K562 (cell line): ENCODE measurements at regions not wholly inside any gene's neighbourhood (a gene's known extent, or its start where the extent isn't known, plus 50 kb on each side); places are given as distances from the start of the nearest gene placed in this dataset.

ENCODE experiments used
- ATAC-seq: fragments of 200-7000 bp; cut with Tn5 transposase; 3 replicates; pipeline ENCODE4 v1.9.1; 2020; ENCODE audit warnings: moderate library complexity
- BruUV-seq: library from RNA; stranded (reverse); fragments of 400-500 nt; replicated peaks from 2 replicates; lab custom pipeline; 2021; lab: Mats Ljungman, UMichigan
- CTCF ChIA-PET: fragments of 300-600 bp; formaldehyde crosslinking; extraction: SDS; loops from one replicate; lab custom pipeline; 2021; ENCODE audit warnings: low intra/inter-chr PET ratio; lab: Yijun Ruan, JAX
- POLR2A ChIA-PET: fragments of 300-600, 350-650 bp; sonication (Branson Sonifier 250); formaldehyde crosslinking; extraction: SDS; loops from one replicate; lab custom pipeline; 2021; ENCODE audit warnings: antibody characterized with exemption, inconsistent platforms; lab: Yijun Ruan, JAX
- DNase-seq, 4 experiments: peaks; one replicate each; pipeline versions ENCODE4 v3.0.0 to v3.0.0-alpha.2; 2011 to 2018; ENCODE audit warnings: low spot score in 3 of 4, mixed read lengths in 3 of 4; ENCODE audit errors: extremely low read depth in 1 of 4
- FAIRE-seq: peaks from 2 replicates; lab custom pipeline; 2011; peaks lifted over from hg19 to GRCh38; lab: Jason Lieb, UNC
- H2AFZ ChIP-seq: 2 replicates; pipeline ENCODE4 v1.6.0; 2011; ENCODE audit warnings: low read depth, low read length, control low read depth, inconsistent platforms
- H3K27ac ChIP-seq: fragments of 200-600 bp; 3 replicates; pipeline ENCODE4 v1.8.0; 2011; ENCODE audit warnings: low read depth, mild to moderate bottlenecking, control low read depth, inconsistent platforms, low read length, moderate library complexity, mixed read lengths; ENCODE audit errors: extremely low read depth
- H3K27me3 ChIP-seq, 2 experiments: fragments of 300-600 bp in 1 of 2; 2 replicates in 1 of 2; 3 replicates in 1 of 2; pipeline versions ENCODE4 v1.6.0 to v1.8.0; 2011; ENCODE audit warnings: inconsistent platforms in 2 of 2, low read length in 2 of 2, mild to moderate bottlenecking in 1 of 2, mixed read lengths in 1 of 2, moderate library complexity in 1 of 2; ENCODE audit not compliant: control insufficient read depth in 2 of 2, insufficient read depth in 2 of 2
- H3K36me3 ChIP-seq: fragments of 300-600 bp; 3 replicates; pipeline ENCODE4 v1.8.0; 2011; ENCODE audit warnings: mild to moderate bottlenecking, low read length, inconsistent platforms; ENCODE audit not compliant: control insufficient read depth, insufficient read depth
- H3K4me1 ChIP-seq, 2 experiments: fragments of 200-600 bp in 1 of 2; replicated peaks in 1 of 2; 2 replicates in 1 of 2; 3 replicates in 1 of 2; pipeline versions ENCODE4 v1.5.1 to v1.8.0; 2011; ENCODE audit warnings: inconsistent platforms in 2 of 2, low read length in 2 of 2, mild to moderate bottlenecking in 1 of 2, mixed read lengths in 1 of 2, moderate library complexity in 1 of 2; ENCODE audit not compliant: control insufficient read depth in 2 of 2, insufficient read depth in 2 of 2
- H3K4me2 ChIP-seq: 2 replicates; pipeline ENCODE4 v1.6.1; 2011; ENCODE audit warnings: low read length, control low read depth, inconsistent platforms, mixed read lengths; ENCODE audit not compliant: insufficient read depth
- H3K4me3 ChIP-seq: fragments of 200-600 bp; sonication (generic), shearing (Covaris generic); 2 replicates; pipeline ENCODE4 v1.5.1; 2016; ENCODE audit warnings: control low read depth, inconsistent platforms
- H3K79me2 ChIP-seq: fragments of 200-600 bp; 3 replicates; pipeline ENCODE4 v1.8.0; 2011; ENCODE audit warnings: low read length, inconsistent platforms; ENCODE audit not compliant: control insufficient read depth, insufficient read depth
- H3K9ac ChIP-seq, 2 experiments: 2 replicates each; pipeline versions ENCODE4 v1.6.0 to v1.6.1; 2011; ENCODE audit warnings: low read depth in 2 of 2, low read length in 2 of 2, control low read depth in 1 of 2, inconsistent platforms in 1 of 2, mild to moderate bottlenecking in 1 of 2, mixed read lengths in 1 of 2; ENCODE audit not compliant: insufficient read depth in 1 of 2
- H3K9me1 ChIP-seq: one replicate; pipeline ENCODE4 v1.6.0; 2011; ENCODE audit warnings: inconsistent platforms, mild to moderate bottlenecking, low read length, moderate library complexity; ENCODE audit not compliant: control insufficient read depth, insufficient read depth
- H3K9me3 ChIP-seq: replicated peaks from 2 replicates; pipeline ENCODE4 v1.5.1; 2011; ENCODE audit warnings: low read depth, low read length, inconsistent platforms; ENCODE audit not compliant: control insufficient read depth, insufficient read depth
- H4K20me1 ChIP-seq: replicated peaks from 2 replicates; pipeline ENCODE4 v1.6.1; 2011; ENCODE audit warnings: low read length, inconsistent platforms, mixed read lengths; ENCODE audit not compliant: control insufficient read depth, insufficient read depth
- CSDE1 ChIP-seq, 2 experiments: fragments of 450-650 bp; IDR thresholded peaks; 2 replicates each; pipeline ENCODE4 v1.6.1; 2016; ENCODE audit warnings: mild to moderate bottlenecking in 1 of 2
- EHMT2 ChIP-seq: fragments of 450-650 bp; IDR thresholded peaks from 2 replicates; pipeline ENCODE4 v1.6.1; 2018; ENCODE audit warnings: antibody characterized with exemption
- ETS1 ChIP-seq: conservative IDR thresholded peaks from 2 replicates; pipeline ENCODE4 v1.6.1; 2011; ENCODE audit warnings: low read depth, mild to moderate bottlenecking, low read length; ENCODE audit not compliant: control insufficient read depth
- SUPT5H ChIP-seq: fragments of 450-650 bp; IDR thresholded peaks from 2 replicates; pipeline ENCODE4 v1.6.1; 2016
- ZBTB5 ChIP-seq: fragments of 450-650 bp; IDR thresholded peaks from 2 replicates; pipeline ENCODE4 v1.6.1; 2017; ENCODE audit warnings: antibody characterized with exemption
- ZNF766 ChIP-seq: fragments of 200-800 bp; sonication (Bioruptor generic); conservative IDR thresholded peaks from 2 replicates; pipeline ENCODE4 v1.6.1; 2016; ENCODE audit warnings: missing genetic modification characterization, missing compliant biosample characterization
- WGBS: fragments of 100-300 bp; shearing (Covaris generic); methylation state at CpG from one replicate; pipeline ENCODE4 v1.1.6; 2016; ENCODE audit warnings: low coverage, mixed read lengths; ENCODE audit not compliant: insufficient coverage; ENCODE audit errors: missing lambda C conversion rate; 5-methylcytosine and 5-hydroxymethylcytosine counted together
- in situ Hi-C: fragments of 300-500 bp; cut with MboI; formaldehyde crosslinking; loops from 4 replicates; pipeline ENCODE4 v1.15.0; 2018; ENCODE audit warnings: inconsistent platforms, mixed read lengths
- intact Hi-C: fragments of 100-400 bp; cut with micrococcal nuclease; formaldehyde crosslinking; loops from 2 replicates; pipeline ENCODE4 v1.14.2; 2022
- TF ChIP-seq, protein P1 (sequence below): sonication (generic); formaldehyde crosslinking; IDR thresholded peaks from 2 replicates; pipeline ENCODE4 v1.8.0; 2023; ENCODE audit warnings: missing genetic modification reagents, mild to moderate bottlenecking, borderline replicate concordance
- TF ChIP-seq, protein P2 (sequence below): fragments of 250-450 bp; sonication (Bioruptor Pico); IDR thresholded peaks from 2 replicates; pipeline ENCODE4 v1.8.0; 2022; ENCODE audit warnings: inconsistent platforms

GRCh38 chr1:90175490-90176167, 180.7 kb downstream of the ZNF326 start (continued):
- TF ChIP-seq, protein P1, sequence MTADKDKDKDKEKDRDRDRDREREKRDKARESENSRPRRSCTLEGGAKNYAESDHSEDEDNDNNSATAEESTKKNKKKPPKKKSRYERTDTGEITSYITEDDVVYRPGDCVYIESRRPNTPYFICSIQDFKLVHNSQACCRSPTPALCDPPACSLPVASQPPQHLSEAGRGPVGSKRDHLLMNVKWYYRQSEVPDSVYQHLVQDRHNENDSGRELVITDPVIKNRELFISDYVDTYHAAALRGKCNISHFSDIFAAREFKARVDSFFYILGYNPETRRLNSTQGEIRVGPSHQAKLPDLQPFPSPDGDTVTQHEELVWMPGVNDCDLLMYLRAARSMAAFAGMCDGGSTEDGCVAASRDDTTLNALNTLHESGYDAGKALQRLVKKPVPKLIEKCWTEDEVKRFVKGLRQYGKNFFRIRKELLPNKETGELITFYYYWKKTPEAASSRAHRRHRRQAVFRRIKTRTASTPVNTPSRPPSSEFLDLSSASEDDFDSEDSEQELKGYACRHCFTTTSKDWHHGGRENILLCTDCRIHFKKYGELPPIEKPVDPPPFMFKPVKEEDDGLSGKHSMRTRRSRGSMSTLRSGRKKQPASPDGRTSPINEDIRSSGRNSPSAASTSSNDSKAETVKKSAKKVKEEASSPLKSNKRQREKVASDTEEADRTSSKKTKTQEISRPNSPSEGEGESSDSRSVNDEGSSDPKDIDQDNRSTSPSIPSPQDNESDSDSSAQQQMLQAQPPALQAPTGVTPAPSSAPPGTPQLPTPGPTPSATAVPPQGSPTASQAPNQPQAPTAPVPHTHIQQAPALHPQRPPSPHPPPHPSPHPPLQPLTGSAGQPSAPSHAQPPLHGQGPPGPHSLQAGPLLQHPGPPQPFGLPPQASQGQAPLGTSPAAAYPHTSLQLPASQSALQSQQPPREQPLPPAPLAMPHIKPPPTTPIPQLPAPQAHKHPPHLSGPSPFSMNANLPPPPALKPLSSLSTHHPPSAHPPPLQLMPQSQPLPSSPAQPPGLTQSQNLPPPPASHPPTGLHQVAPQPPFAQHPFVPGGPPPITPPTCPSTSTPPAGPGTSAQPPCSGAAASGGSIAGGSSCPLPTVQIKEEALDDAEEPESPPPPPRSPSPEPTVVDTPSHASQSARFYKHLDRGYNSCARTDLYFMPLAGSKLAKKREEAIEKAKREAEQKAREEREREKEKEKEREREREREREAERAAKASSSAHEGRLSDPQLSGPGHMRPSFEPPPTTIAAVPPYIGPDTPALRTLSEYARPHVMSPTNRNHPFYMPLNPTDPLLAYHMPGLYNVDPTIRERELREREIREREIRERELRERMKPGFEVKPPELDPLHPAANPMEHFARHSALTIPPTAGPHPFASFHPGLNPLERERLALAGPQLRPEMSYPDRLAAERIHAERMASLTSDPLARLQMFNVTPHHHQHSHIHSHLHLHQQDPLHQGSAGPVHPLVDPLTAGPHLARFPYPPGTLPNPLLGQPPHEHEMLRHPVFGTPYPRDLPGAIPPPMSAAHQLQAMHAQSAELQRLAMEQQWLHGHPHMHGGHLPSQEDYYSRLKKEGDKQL, result no peak
- TF ChIP-seq EHMT2 (no peak), ETS1 (no peak)

DNA sequence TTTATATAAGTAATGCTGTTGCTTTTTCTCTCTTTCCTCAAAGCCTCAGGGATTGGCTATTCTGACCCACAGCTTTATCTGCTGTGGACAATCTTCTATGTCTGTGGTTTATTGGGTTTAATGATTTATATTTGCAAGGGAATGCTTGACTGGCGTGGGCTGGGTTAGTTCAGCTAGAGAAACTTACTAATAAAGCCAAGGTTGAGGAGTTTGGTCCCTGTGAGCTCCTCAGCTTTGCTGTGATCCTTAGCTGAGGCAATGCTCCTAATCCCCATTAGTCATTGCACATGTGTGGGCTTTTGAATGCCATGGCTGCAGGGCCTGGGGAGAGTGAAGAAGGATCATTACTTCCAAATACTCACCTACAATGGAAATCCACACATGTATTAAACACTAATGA, 179.3 kb downstream of the ZNF326 start:
- no peak overlapping the region for H3K27ac ChIP-seq
- no peaks in the 10 kb centered on the region for H3K9me3 ChIP-seq
- H3K4me3 ChIP-seq, result no peak overlapping the region
- 6% methylated on average over 1 of the region's 1 CpG for WGBS
- intact Hi-C loops, result no loop called here
- DNase-seq (no peak), FAIRE-seq (no peak), ATAC-seq (no peak)
- no peaks in the 10 kb centered on the region for H3K4me1 ChIP-seq
- no peak overlapping the region for H3K4me2 ChIP-seq
- H3K27me3 ChIP-seq, result no peaks in the 10 kb centered on the region
- in situ Hi-C loops, result no loop called here
- H3K9me1 ChIP-seq, result no peaks in the 10 kb centered on the region
- ChIA-PET POLR2A (no interaction called here), CTCF (no interaction called here)
- no TSS peak for BruUV-seq
- no peaks in the 10 kb centered on the region for H3K36me3 ChIP-seq
- H3K79me2 ChIP-seq, result no peaks in the 10 kb centered on the region
- H2AFZ ChIP-seq, result no peak overlapping the region
- no peaks in the 10 kb centered on the region for H4K20me1 ChIP-seq
- H3K9ac ChIP-seq, result no peak overlapping the region
- TF ChIP-seq, protein P2, sequence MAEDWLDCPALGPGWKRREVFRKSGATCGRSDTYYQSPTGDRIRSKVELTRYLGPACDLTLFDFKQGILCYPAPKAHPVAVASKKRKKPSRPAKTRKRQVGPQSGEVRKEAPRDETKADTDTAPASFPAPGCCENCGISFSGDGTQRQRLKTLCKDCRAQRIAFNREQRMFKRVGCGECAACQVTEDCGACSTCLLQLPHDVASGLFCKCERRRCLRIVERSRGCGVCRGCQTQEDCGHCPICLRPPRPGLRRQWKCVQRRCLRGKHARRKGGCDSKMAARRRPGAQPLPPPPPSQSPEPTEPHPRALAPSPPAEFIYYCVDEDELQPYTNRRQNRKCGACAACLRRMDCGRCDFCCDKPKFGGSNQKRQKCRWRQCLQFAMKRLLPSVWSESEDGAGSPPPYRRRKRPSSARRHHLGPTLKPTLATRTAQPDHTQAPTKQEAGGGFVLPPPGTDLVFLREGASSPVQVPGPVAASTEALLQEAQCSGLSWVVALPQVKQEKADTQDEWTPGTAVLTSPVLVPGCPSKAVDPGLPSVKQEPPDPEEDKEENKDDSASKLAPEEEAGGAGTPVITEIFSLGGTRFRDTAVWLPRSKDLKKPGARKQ, result no peak
- TF ChIP-seq CSDE1 (IDR thresholded peaks at IDR 0.05) (no peak), ZNF766 (CRISPR knock-in tag) (no peak), ZBTB5 (no peak), SUPT5H (no peak)
